ENCODE measurements at regions not wholly inside any gene's neighbourhood (a gene's known extent, or its start where the extent isn't known, plus 50 kb on each side); places are given as distances from the start of the nearest gene placed in this dataset.

DNA sequence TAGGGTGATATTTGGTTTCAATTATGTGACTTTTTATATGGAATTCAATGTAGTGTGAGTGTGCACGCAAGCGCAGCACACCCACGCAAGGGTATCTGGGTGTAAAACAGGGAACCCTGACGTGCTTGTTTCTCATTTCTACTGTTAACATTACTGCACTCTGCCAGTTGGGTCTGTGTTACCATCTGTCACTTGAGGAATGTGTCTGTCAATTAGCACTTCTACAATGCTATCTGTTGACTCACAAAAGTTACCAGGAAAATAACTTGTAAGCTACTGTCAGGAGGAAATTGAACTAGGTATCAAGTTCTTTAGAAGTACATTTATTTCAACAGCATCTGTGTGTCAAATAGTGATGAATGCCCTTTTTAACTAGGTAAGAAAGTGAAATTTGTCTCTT is 695.5 kb upstream of the LRFN5 start:
- Histone ChIP-seq H3K4me3 (ENCODE audit: low read length) (no peak overlapping the region), H2AFZ (ENCODE audit: low read length) (no peak overlapping the region), H4K20me1 (ENCODE audit: insufficient read depth, low read depth, low read length) (no peaks in the 10 kb centered on the region), H3K9ac (ENCODE audit: low read length) (no peak overlapping the region), H3K27me3 (ENCODE audit: low read length) (no peaks in the 10 kb centered on the region), H3K9me2 (replicated peaks; ENCODE audit: insufficient read depth, low read length) (no peaks in the 10 kb centered on the region), H3K9me3 (ENCODE audit: low read length) (peaks cover 37% of the 10 kb centered on the region), H3K4me1 (ENCODE audit: low read length) (no peaks in the 10 kb centered on the region), H3K79me2 (ENCODE audit: low read length) (no peaks in the 10 kb centered on the region), H3K27ac (ENCODE audit: low read length) (no peak overlapping the region), H3K36me3 (ENCODE audit: insufficient read depth, low read length) (no peaks in the 10 kb centered on the region), H3K4me2 (ENCODE audit: low read depth, low read length, poor library complexity, severe bottlenecking) (no peak overlapping the region)
- DNase-seq = no peak

GRCh38 chr14:40909906-40910305 is 696.8 kb upstream of the LRFN5 start:
- Histone ChIP-seq H3K9me2 (replicated peaks; ENCODE audit: insufficient read depth, low read length) (no peaks in the 10 kb centered on the region), H3K4me1 (ENCODE audit: low read length) (no peaks in the 10 kb centered on the region), H3K27ac (ENCODE audit: low read length) (no peak overlapping the region), H3K9me3 (ENCODE audit: low read length) (peaks cover 34% of the 10 kb centered on the region), H4K20me1 (ENCODE audit: insufficient read depth, low read depth, low read length) (no peaks in the 10 kb centered on the region), H3K4me2 (ENCODE audit: low read depth, low read length, poor library complexity, severe bottlenecking) (no peak overlapping the region), H3K4me3 (ENCODE audit: low read length) (no peak overlapping the region), H2AFZ (ENCODE audit: low read length) (no peak overlapping the region), H3K79me2 (ENCODE audit: low read length) (no peaks in the 10 kb centered on the region), H3K9ac (ENCODE audit: low read length) (no peak overlapping the region), H3K36me3 (ENCODE audit: insufficient read depth, low read length) (no peaks in the 10 kb centered on the region), H3K27me3 (ENCODE audit: low read length) (no peaks in the 10 kb centered on the region)
- no peak for DNase-seq

GRCh38 chr14:40903709-40904108 is 703.0 kb upstream of the LRFN5 start:
- no peaks in the 10 kb centered on the region for H4K20me1 ChIP-seq (ENCODE audit: insufficient read depth, low read depth, low read length)
- no peaks in the 10 kb centered on the region for H3K79me2 ChIP-seq (ENCODE audit: low read length)
- H3K36me3 ChIP-seq (ENCODE audit: insufficient read depth, low read length) = no peaks in the 10 kb centered on the region
- H3K4me1 ChIP-seq (ENCODE audit: low read length) = no peaks in the 10 kb centered on the region
- DNase-seq = no peak
- H3K4me2 ChIP-seq (ENCODE audit: low read depth, low read length, poor library complexity, severe bottlenecking) = no peak overlapping the region
- H3K9me3 ChIP-seq (ENCODE audit: low read length) = peaks cover 49% of the 10 kb centered on the region
- no peak overlapping the region for H2AFZ ChIP-seq (ENCODE audit: low read length)
- no peak overlapping the region for H3K27ac ChIP-seq (ENCODE audit: low read length)
- no peak overlapping the region for H3K9ac ChIP-seq (ENCODE audit: low read length)
- no peak overlapping the region for H3K4me3 ChIP-seq (ENCODE audit: low read length)
- H3K27me3 ChIP-seq (ENCODE audit: low read length) = no peaks in the 10 kb centered on the region
- H3K9me2 ChIP-seq (replicated peaks; ENCODE audit: insufficient read depth, low read length) = no peaks in the 10 kb centered on the region

DNA sequence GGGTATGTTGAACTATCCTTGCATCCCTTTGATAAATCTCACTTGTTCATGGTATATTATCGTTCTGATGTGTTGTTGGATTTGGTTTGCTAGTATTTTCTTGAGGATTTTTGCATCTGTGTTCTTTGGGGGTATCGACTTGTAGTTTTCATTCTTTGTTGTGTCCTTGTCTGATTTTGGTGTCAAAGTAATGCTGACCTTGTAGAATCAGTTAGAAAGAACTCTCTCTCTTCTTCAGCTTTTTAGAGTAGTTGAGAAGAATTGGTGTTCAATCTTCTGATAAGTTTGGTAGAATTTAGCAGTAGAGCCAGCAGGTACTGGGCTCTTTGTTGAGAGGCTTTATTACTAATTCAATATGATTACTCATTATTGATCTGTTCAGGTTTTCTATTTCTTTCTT is 707.2 kb upstream of the LRFN5 start:
- Histone ChIP-seq H3K9me2 (replicated peaks; ENCODE audit: insufficient read depth, low read length) (no peaks in the 10 kb centered on the region), H3K79me2 (ENCODE audit: low read length) (no peaks in the 10 kb centered on the region), H3K27ac (ENCODE audit: low read length) (no peak overlapping the region), H3K27me3 (ENCODE audit: low read length) (no peaks in the 10 kb centered on the region), H3K4me1 (ENCODE audit: low read length) (no peaks in the 10 kb centered on the region), H3K9me3 (ENCODE audit: low read length) (peaks cover 57% of the 10 kb centered on the region), H4K20me1 (ENCODE audit: insufficient read depth, low read depth, low read length) (no peaks in the 10 kb centered on the region), H3K4me3 (ENCODE audit: low read length) (no peak overlapping the region), H2AFZ (ENCODE audit: low read length) (no peak overlapping the region), H3K9ac (ENCODE audit: low read length) (no peak overlapping the region), H3K36me3 (ENCODE audit: insufficient read depth, low read length) (no peaks in the 10 kb centered on the region), H3K4me2 (ENCODE audit: low read depth, low read length, poor library complexity, severe bottlenecking) (no peak overlapping the region)
- DNase-seq = no peak

- Histone ChIP-seq H3K9me3 (ENCODE audit: low read length) (peaks cover 36% of the 10 kb centered on the region), H3K27me3 (ENCODE audit: low read length) (no peaks in the 10 kb centered on the region), H3K4me2 (ENCODE audit: low read depth, low read length, poor library complexity, severe bottlenecking) (no peak overlapping the region), H3K79me2 (ENCODE audit: low read length) (no peaks in the 10 kb centered on the region), H2AFZ (ENCODE audit: low read length) (no peak overlapping the region), H3K36me3 (ENCODE audit: insufficient read depth, low read length) (no peaks in the 10 kb centered on the region), H3K4me3 (ENCODE audit: low read length) (no peak overlapping the region), H3K9me2 (replicated peaks; ENCODE audit: insufficient read depth, low read length) (no peaks in the 10 kb centered on the region), H3K27ac (ENCODE audit: low read length) (no peak overlapping the region), H3K9ac (ENCODE audit: low read length) (no peak overlapping the region), H4K20me1 (ENCODE audit: insufficient read depth, low read depth, low read length) (no peaks in the 10 kb centered on the region), H3K4me1 (ENCODE audit: low read length) (no peaks in the 10 kb centered on the region)
- DNase-seq = no peak
These were observed 711.8 kb upstream of the LRFN5 start for GRCh38 chr14:40894846-40895245.

DNA sequence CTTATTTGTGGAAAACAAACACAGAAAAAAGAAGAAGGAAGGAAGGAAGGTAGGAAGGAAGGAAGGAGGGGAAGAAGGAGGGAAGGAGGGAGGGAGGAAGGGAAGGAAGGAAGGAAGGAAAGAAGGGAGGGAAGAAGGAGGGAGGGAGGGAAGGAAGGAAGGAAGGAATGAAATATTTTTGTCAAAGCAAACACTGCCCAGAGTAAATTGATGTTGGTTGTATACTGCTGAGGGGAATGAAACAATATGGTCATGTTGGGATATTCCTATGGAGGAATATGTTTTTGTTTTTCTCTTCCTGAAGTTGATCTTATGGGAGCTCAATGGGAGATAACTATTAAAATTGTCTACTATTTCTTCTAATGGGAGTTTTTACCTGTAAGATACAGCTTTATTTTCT is 717.5 kb upstream of the LRFN5 start:
- Histone ChIP-seq H3K9ac (ENCODE audit: low read length) (no peak overlapping the region), H3K4me3 (ENCODE audit: low read length) (no peak overlapping the region), H3K79me2 (ENCODE audit: low read length) (no peaks in the 10 kb centered on the region), H3K27me3 (ENCODE audit: low read length) (no peaks in the 10 kb centered on the region), H3K4me1 (ENCODE audit: low read length) (no peaks in the 10 kb centered on the region), H3K27ac (ENCODE audit: low read length) (no peak overlapping the region), H3K9me3 (ENCODE audit: low read length) (peaks cover 35% of the 10 kb centered on the region), H3K4me2 (ENCODE audit: low read depth, low read length, poor library complexity, severe bottlenecking) (no peak overlapping the region), H2AFZ (ENCODE audit: low read length) (no peak overlapping the region), H3K9me2 (replicated peaks; ENCODE audit: insufficient read depth, low read length) (no peaks in the 10 kb centered on the region), H4K20me1 (ENCODE audit: insufficient read depth, low read depth, low read length) (no peaks in the 10 kb centered on the region), H3K36me3 (ENCODE audit: insufficient read depth, low read length) (no peaks in the 10 kb centered on the region)
- no peak for DNase-seq

- H3K27ac ChIP-seq (ENCODE audit: low read length) = no peak overlapping the region
- H3K9me2 ChIP-seq (replicated peaks; ENCODE audit: insufficient read depth, low read length) = no peaks in the 10 kb centered on the region
These were observed 718.8 kb upstream of the LRFN5 start for GRCh38 chr14:40887912-40888311.

GRCh38 chr14:40870252-40870651 is 736.4 kb upstream of the LRFN5 start:
- Histone ChIP-seq H3K27ac (ENCODE audit: low read length) (no peak overlapping the region), H3K9ac (ENCODE audit: low read length) (no peak overlapping the region), H3K79me2 (ENCODE audit: low read length) (no peaks in the 10 kb centered on the region), H3K27me3 (ENCODE audit: low read length) (no peaks in the 10 kb centered on the region), H2AFZ (ENCODE audit: low read length) (no peak overlapping the region), H3K4me2 (ENCODE audit: low read depth, low read length, poor library complexity, severe bottlenecking) (no peak overlapping the region), H3K4me1 (ENCODE audit: low read length) (no peaks in the 10 kb centered on the region), H3K9me3 (ENCODE audit: low read length) (peaks cover 57% of the 10 kb centered on the region), H4K20me1 (ENCODE audit: insufficient read depth, low read depth, low read length) (no peaks in the 10 kb centered on the region), H3K36me3 (ENCODE audit: insufficient read depth, low read length) (no peaks in the 10 kb centered on the region), H3K4me3 (ENCODE audit: low read length) (no peak overlapping the region; the same call in 1 of the 2 replicates), H3K9me2 (replicated peaks; ENCODE audit: insufficient read depth, low read length) (no peaks in the 10 kb centered on the region)
- no peak for DNase-seq

More at GRCh38 chr14:40887912-40888311, 718.8 kb upstream of the LRFN5 start:
- no peaks in the 10 kb centered on the region for H3K36me3 ChIP-seq (ENCODE audit: insufficient read depth, low read length)
- no peaks in the 10 kb centered on the region for H3K4me1 ChIP-seq (ENCODE audit: low read length)
- no peaks in the 10 kb centered on the region for H3K79me2 ChIP-seq (ENCODE audit: low read length)
- H4K20me1 ChIP-seq (ENCODE audit: insufficient read depth, low read depth, low read length) = no peaks in the 10 kb centered on the region
- no peak overlapping the region for H3K4me2 ChIP-seq (ENCODE audit: low read depth, low read length, poor library complexity, severe bottlenecking)
- DNase-seq = no peak
- H3K27me3 ChIP-seq (ENCODE audit: low read length) = no peaks in the 10 kb centered on the region
- no peak overlapping the region for H3K4me3 ChIP-seq (ENCODE audit: low read length)
- H2AFZ ChIP-seq (ENCODE audit: low read length) = no peak overlapping the region
- H3K9ac ChIP-seq (ENCODE audit: low read length) = no peak overlapping the region
- peaks cover 35% of the 10 kb centered on the region for H3K9me3 ChIP-seq (ENCODE audit: low read length)

GRCh38 chr14:40859055-40859454 is 747.6 kb upstream of the LRFN5 start:
- H3K36me3 ChIP-seq (ENCODE audit: insufficient read depth, low read length) = no peaks in the 10 kb centered on the region
- no peaks in the 10 kb centered on the region for H3K27me3 ChIP-seq (ENCODE audit: low read length)
- H3K27ac ChIP-seq (ENCODE audit: low read length) = no peak overlapping the region
- no peak overlapping the region for H3K4me2 ChIP-seq (ENCODE audit: low read depth, low read length, poor library complexity, severe bottlenecking)
- H3K79me2 ChIP-seq (ENCODE audit: low read length) = no peaks in the 10 kb centered on the region
- no peak overlapping the region for H2AFZ ChIP-seq (ENCODE audit: low read length)
- H3K9ac ChIP-seq (ENCODE audit: low read length) = no peak overlapping the region
- no peaks in the 10 kb centered on the region for H3K9me2 ChIP-seq (replicated peaks; ENCODE audit: insufficient read depth, low read length)
- no peaks in the 10 kb centered on the region for H3K4me1 ChIP-seq (ENCODE audit: low read length)
- no peaks in the 10 kb centered on the region for H4K20me1 ChIP-seq (ENCODE audit: insufficient read depth, low read depth, low read length)
- peaks cover 61% of the 10 kb centered on the region for H3K9me3 ChIP-seq (ENCODE audit: low read length)
- no peak for DNase-seq
- no peak overlapping the region for H3K4me3 ChIP-seq (ENCODE audit: low read length)

Data from Karpas-422 (cell line).